ENCODE measurements at regions not wholly inside any gene's neighbourhood (a gene's known extent, or its start where the extent isn't known, plus 50 kb on each side); places are given as distances from the start of the nearest gene placed in this dataset.

DNA sequence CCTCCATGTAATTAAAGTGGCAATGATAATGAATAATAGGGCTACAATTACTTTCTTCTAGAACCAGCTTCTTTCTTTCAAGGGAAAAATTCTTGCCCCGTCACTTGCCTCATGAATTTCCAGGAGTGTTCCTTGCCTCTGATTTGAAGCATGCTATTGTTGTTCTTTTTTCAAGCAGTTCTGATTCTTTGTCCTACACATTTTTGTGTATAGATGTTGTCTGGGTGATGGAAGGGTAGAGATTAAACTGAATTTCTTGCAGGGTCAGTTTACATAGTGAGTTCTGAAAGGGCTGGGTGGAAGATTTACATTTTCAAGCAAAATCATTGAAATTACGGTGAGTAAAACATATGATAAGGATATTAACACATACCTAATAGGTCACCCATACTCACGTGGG is 107.0 kb upstream of the TENM3 start:
- TF ChIP-seq POLR2AphosphoS5 (IDR thresholded peaks at IDR 0.05): no peak
- TF ChIP-seq POLR2A (IDR thresholded peaks at IDR 0.05; ENCODE audit: low read depth): no peak
- TF ChIP-seq, protein P1, sequence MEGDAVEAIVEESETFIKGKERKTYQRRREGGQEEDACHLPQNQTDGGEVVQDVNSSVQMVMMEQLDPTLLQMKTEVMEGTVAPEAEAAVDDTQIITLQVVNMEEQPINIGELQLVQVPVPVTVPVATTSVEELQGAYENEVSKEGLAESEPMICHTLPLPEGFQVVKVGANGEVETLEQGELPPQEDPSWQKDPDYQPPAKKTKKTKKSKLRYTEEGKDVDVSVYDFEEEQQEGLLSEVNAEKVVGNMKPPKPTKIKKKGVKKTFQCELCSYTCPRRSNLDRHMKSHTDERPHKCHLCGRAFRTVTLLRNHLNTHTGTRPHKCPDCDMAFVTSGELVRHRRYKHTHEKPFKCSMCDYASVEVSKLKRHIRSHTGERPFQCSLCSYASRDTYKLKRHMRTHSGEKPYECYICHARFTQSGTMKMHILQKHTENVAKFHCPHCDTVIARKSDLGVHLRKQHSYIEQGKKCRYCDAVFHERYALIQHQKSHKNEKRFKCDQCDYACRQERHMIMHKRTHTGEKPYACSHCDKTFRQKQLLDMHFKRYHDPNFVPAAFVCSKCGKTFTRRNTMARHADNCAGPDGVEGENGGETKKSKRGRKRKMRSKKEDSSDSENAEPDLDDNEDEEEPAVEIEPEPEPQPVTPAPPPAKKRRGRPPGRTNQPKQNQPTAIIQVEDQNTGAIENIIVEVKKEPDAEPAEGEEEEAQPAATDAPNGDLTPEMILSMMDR (IDR thresholded peaks at IDR 0.05): no peak

Data from esophagus muscularis mucosa (tissue), 3 donors.